Stimulated activated CD4-positive, alpha-beta T cell treated with anti-CD3 and anti-CD28 coated beads, TNF-alpha, amount 100 ng/mL, for 24 hours (primary cell): ENCODE measurements at regions not wholly inside any gene's neighbourhood (a gene's known extent, or its start where the extent isn't known, plus 50 kb on each side); places are given as distances from the start of the nearest gene placed in this dataset.
"Not testable (repeated sequence)": the region's sequence is repeated elsewhere in the genome, so short reads cannot be mapped to it uniquely, and the experiment has no call there.

Source experiments
- DNase-seq, 3 experiments: peaks; one replicate each; pipeline ENCODE4 v3.0.0-alpha.2; 2020; ENCODE audit warnings: low read depth in 3 of 3

- no peak for DNase-seq
Observed at GRCh38 chr14:53399057-53399456, 245.9 kb upstream of the DDHD1 start.

DNA sequence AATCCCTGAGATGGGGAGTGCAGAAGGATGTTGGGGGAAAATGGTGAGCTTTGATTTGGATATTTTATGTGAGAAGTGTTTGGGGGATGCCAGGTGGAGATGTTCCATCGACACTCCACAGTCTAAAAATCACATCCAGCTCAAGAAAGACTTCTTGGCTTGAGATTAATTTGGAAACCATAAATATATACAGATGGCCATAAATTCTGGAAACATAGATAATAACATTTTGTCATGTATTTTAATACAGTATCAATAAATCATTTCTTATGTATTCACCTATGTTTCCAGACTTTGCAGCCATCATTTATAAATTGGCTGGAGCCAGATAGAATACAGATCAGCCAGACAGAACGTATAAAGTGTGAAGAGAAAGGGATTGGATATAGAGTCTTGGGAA lies 245.5 kb upstream of the DDHD1 start:
- DNase-seq, result no peak

GRCh38 chr14:53395267-53395666 lies 242.1 kb upstream of the DDHD1 start:
- DNase-seq, result not testable (repeated sequence)

GRCh38 chr14:53391631-53392285 lies 238.6 kb upstream of the DDHD1 start:
- no peak for DNase-seq

DNA sequence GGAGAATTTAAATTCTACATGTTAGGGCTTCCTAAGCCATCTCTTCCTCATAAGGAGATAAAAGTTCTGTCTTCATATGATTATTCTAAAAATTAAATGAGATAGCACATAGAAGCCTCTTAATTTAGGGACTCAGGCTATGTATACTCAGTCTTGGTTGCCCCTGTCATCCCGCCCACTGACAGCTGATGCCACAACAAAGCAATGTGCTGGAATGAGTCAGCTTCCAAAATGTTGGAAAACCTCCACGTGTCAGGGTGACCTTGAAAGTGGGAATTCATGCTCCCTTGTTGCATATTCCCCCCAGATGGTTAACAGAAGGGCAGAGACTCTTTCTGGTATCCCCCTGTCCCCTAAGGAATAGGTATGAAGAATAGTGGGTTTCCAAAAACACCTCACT lies 238.0 kb upstream of the DDHD1 start:
- DNase-seq, result no peak

- no peak for DNase-seq
Observed at GRCh38 chr14:53390008-53390407, 236.9 kb upstream of the DDHD1 start.

- no peak for DNase-seq
Observed at GRCh38 chr14:53389202-53389601, 236.1 kb upstream of the DDHD1 start.

DNA sequence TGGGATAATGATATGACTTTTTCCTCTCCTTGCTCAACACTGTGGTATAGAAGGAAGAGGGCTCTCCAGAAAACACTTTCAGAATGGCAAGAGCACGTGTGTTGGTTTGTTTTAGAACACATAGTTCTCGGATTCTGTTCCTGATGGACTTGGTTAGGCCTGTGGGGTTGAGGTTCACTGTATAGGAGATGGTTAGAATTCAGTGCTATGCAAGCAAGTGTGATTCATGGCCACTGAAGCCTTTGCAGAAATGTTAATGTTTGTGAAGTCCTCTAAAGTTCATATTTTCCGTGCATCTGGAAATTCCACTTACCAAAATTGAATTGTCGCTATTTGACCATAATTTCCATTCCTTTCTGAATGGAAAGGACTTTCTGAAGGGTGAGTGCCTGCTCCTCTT lies 233.2 kb upstream of the DDHD1 start:
- no peak for DNase-seq

GRCh38 chr14:53384536-53384935 lies 231.4 kb upstream of the DDHD1 start:
- DNase-seq, result no peak

GRCh38 chr14:53384073-53384472 lies 230.9 kb upstream of the DDHD1 start:
- DNase-seq, result no peak

DNA sequence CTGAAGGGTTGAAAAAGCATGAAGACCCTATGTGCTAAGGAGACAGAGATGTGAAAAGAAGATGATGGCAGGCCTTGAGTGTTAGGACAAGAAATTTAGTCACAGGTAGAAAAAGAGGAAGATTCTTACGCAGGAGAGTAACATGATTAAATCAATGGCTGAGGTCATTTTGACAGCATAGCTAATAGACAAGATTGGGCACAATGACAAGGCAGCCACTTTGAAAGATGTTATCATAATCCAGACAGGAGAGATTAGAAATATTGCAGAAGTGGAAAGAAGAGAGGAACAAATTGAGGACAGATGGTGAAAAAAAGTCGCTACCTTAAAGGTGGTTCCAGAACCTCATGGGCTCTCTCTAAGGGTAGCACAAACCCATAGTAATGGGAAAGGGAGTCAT lies 228.8 kb upstream of the DDHD1 start:
- DNase-seq, result no peak

GRCh38 chr14:53380867-53381225 lies 227.7 kb upstream of the DDHD1 start:
- DNase-seq, result no peak

- DNase-seq, result no peak
Observed at GRCh38 chr14:53380052-53380866, 227.1 kb upstream of the DDHD1 start.

DNA sequence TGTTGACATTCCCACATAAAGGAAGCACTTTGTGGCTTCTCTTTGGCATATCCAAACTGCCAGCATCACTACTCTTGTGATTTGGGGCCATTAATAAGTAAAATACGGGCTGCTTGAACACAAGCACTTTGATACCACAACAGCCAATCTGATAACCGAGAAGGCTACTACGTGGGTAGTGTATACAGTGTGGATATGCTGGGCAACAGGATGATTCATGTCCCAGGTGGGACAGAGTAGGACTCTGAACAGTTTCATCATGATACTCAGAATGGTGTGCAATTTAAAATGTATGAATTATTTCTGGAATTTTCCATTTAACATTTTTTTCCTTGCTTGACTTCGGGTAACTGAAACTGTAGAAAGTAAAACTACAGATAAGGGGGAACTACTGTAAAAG lies 225.0 kb upstream of the DDHD1 start:
- no peak for DNase-seq

- no peak for DNase-seq
Observed at GRCh38 chr14:53376064-53376463, 222.9 kb upstream of the DDHD1 start.

- no peak for DNase-seq
Observed at GRCh38 chr14:53375599-53375998, 222.5 kb upstream of the DDHD1 start.

DNA sequence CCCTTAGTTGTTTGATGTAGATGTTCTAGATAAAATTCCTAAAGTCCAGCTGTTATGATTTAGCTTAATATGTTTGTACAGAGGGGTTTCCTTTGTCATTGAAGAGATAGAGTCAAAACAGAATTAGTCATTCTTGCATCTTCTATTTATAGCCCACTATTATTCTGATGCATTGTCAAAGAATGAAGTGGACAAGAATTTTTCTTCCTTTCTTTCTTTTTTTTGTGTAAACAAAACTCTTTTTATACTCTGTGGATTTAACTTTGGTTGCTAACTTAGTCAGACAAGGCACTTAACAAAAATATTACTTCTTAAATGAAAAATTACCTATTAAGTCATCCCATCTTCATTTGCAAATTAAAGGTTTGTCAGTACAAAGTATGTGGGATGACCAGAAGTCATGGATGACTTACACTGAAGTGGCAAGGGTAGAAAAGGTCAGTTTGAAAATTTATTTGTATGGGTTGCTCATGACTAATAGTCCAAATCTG lies 215.6 kb upstream of the DDHD1 start:
- no peak for DNase-seq

- no peak for DNase-seq
Observed at GRCh38 chr14:53368066-53368465, 214.9 kb upstream of the DDHD1 start.

GRCh38 chr14:53367644-53368026 lies 214.5 kb upstream of the DDHD1 start:
- no peak for DNase-seq

DNA sequence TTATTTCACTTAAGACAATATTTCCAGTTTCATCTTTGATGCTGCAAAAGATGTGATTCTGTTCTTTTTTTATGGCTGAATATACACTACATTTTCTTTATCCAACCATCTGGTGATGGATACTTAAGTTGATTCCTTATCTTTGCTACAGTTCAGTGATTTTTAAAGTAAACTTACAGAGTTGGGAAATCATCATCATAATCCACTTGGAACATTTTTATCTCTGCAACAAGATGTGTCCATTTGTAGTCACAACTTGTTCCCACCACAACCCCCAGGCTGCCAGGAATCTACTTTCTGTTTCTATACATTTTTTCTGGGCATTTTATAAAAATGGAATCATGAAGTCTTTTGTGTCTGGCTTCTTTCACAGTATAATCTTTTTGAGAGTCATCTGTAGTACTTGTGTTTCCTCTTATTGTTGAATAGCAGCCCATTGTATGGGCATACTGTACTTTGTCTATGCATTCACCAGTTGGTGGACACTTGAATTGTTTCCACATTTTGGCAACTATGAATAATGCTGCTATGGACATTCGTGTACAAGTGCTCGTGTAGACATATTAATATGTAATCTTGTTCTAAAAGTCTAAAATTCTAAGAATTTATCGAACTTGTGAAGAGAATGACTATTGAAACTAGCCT lies 212.5 kb upstream of the DDHD1 start:
- no peak for DNase-seq

DNA sequence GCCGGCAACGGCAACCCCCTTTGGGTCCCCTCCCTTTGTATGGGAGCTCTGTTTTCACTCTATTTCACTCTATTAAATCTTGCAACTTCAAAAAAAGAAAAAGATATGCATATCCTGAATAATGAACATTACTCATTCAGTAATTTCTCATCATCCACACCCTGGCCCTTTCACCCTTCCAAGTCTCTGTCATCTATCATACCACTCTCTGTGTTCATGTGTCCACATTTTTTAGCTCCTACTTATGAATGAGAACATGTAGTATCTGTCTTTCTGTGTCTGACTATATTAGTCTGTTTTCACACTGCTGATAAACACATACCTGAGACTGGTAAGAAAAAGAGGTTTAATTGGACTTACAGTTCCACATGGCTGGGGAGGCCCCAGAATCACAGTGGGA lies 209.8 kb upstream of the DDHD1 start:
- DNase-seq, result not testable (repeated sequence)

DNA sequence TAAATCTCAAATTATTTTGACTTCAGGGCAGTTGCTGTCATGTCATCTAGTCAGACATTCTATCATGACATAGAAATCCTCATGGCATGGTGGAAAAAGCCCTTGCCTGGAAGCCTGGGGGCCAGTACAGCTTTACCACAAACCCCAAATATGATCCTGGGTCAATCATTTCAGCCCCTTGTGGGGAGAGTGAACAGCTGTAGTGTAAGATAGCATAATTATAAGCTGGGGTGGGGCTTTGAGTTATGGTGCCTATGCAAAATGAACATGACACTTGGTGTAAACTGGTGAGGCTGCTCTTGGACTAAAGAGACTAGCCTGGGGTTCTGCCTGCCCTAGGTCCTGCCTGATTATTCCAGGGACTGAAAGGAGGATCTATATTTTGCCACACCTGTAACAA lies 207.7 kb upstream of the DDHD1 start:
- no peak for DNase-seq

DNA sequence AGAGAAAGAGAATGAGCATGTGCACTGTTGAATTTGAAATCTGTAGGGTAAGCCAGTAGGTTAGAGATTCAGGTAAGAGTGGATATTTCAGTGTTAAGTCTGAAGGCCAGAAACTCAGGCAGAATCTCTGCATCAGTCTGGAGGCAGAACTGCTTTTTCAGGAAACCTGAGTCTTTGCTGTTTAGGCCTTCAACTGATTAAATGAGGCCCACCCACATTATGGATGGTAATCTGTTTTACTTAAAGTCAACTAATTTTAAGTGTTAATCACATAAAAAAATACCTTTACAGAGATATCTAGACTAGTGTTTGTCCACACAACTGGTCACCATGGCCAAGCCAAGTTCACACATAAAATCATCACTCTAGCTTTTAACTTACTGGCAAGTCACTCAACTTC lies 205.0 kb upstream of the DDHD1 start:
- no peak for DNase-seq
